B cell (primary cell): ENCODE measurements at regions not wholly inside any gene's neighbourhood (a gene's known extent, or its start where the extent isn't known, plus 50 kb on each side); places are given as distances from the start of the nearest gene placed in this dataset.

Experiments
- ATAC-seq: fragments of 200-7000 bp; cut with Tn5 transposase; one replicate; pipeline ENCODE4 v1.10.0; 2021; ENCODE audit warnings: low read depth, mild to moderate bottlenecking, moderate number of reproducible peaks, moderate library complexity
- CTCF ChIA-PET: fragments of 350-600 bp; sonication (Branson Sonifier 250); formaldehyde crosslinking; loops from one replicate; lab custom pipeline; 2021; ENCODE audit warnings: antibody characterized with exemption, inconsistent platforms; lab: Charles Lee
- POLR2A ChIA-PET: fragments of 350-600 bp; sonication (Branson Sonifier 250); formaldehyde crosslinking; loops from one replicate; lab custom pipeline; 2021; ENCODE audit warnings: antibody characterized with exemption; lab: Charles Lee
- DNase-seq: peaks from one replicate; pipeline ENCODE4 v3.0.0; 2013
- H2AFZ ChIP-seq: 2 replicates; pipeline ENCODE4 v1.6.1; 2012; ENCODE audit warnings: mild to moderate bottlenecking, low read depth, low read length; ENCODE audit not compliant: insufficient read depth, poor library complexity, severe bottlenecking
- H3K27ac ChIP-seq, 2 donors: 1 replicate in 1 of 2; 2 replicates in 1 of 2; pipeline ENCODE4 v1.5.1; 2012 to 2013; ENCODE audit warnings: low read length in 2 of 2, mild to moderate bottlenecking in 2 of 2, moderate library complexity in 1 of 2
- H3K27me3 ChIP-seq, 4 experiments: fragments of 200-600 bp in 1 of 4; sonication (generic) in 1 of 4; replicated peaks in 1 of 4; 1 replicate in 2 of 4; 2 replicates in 2 of 4; pipeline versions ENCODE4 v1.6.1 to v1.7.0; 2013 to 2016; ENCODE audit warnings: low read length in 3 of 4, mild to moderate bottlenecking in 2 of 4, mixed read lengths in 1 of 4, moderate library complexity in 1 of 4; ENCODE audit not compliant: insufficient read depth in 4 of 4, control insufficient read depth in 3 of 4; ENCODE audit errors: control extremely low read depth in 1 of 4
- H3K36me3 ChIP-seq, 2 experiments: replicated peaks in 1 of 2; 1 replicate in 1 of 2; 2 replicates in 1 of 2; pipeline versions ENCODE4 v1.6.1 to v1.7.1; 2013; ENCODE audit warnings: low read length in 1 of 2; ENCODE audit not compliant: insufficient read depth in 2 of 2, control insufficient read depth in 1 of 2; ENCODE audit errors: control extremely low read depth in 1 of 2, extremely low read depth in 1 of 2
- H3K4me1 ChIP-seq, 2 donors: fragments of 200-600 bp in 1 of 2; sonication (generic) in 1 of 2; 1 replicate in 1 of 2; 2 replicates in 1 of 2; pipeline versions ENCODE4 v1.5.1 to v1.6.1; 2013 to 2017; ENCODE audit warnings: low read length in 2 of 2; ENCODE audit not compliant: control insufficient read depth in 2 of 2, insufficient read depth in 2 of 2
- H3K4me2 ChIP-seq: replicated peaks from 2 replicates; pipeline ENCODE3; 2012; ENCODE audit warnings: mild to moderate bottlenecking, low read depth, low read length; ENCODE audit not compliant: poor library complexity, severe bottlenecking
- H3K4me3 ChIP-seq, 5 experiments: fragments of 200-600 bp in 1 of 5; sonication (generic) in 1 of 5; 1 replicate in 3 of 5; 2 replicates in 2 of 5; pipeline versions ENCODE4 v1.5.1 to v1.7.0; 2011 to 2016; ENCODE audit warnings: low read length in 4 of 5, mild to moderate bottlenecking in 4 of 5, low read depth in 2 of 5, control low read depth in 1 of 5, moderate library complexity in 1 of 5; ENCODE audit not compliant: insufficient read depth in 1 of 5; ENCODE audit errors: control extremely low read depth in 1 of 5, extremely low read depth in 1 of 5
- H3K79me2 ChIP-seq: fragments of 200-600 bp; sonication (generic); one replicate; pipeline ENCODE4 v1.6.0; 2016; ENCODE audit warnings: low read length; ENCODE audit not compliant: control insufficient read depth, insufficient read depth
- H3K9ac ChIP-seq: fragments of 200-600 bp; sonication (generic); 2 replicates; pipeline ENCODE4 v1.6.1; 2017; ENCODE audit warnings: mild to moderate bottlenecking, low read length, moderate library complexity
- H3K9me3 ChIP-seq, 3 donors: one replicate each; pipeline versions ENCODE4 v1.6.1 to v1.7.1; 2013; ENCODE audit warnings: low read length in 2 of 3; ENCODE audit not compliant: control insufficient read depth in 2 of 3, insufficient read depth in 1 of 3; ENCODE audit errors: control extremely low read depth in 1 of 3
- H4K20me1 ChIP-seq: 2 replicates; pipeline ENCODE4 v1.6.0; 2012; ENCODE audit warnings: mild to moderate bottlenecking, low read length; ENCODE audit not compliant: insufficient read depth, control insufficient read depth, poor library complexity, severe bottlenecking
- H3K27ac Mint-ChIP-seq: one replicate; pipeline ENCODE4 v1.8.0; 2021; ENCODE audit warnings: mixed read lengths
- H3K27me3 Mint-ChIP-seq: one replicate; pipeline ENCODE4 v1.8.0; 2021; ENCODE audit warnings: mixed read lengths
- H3K4me1 Mint-ChIP-seq: one replicate; pipeline ENCODE4 v1.8.0; 2021; ENCODE audit warnings: mixed read lengths
- H3K4me3 Mint-ChIP-seq: one replicate; pipeline ENCODE4 v1.8.0; 2021; ENCODE audit warnings: mixed read lengths
- H3K9me3 Mint-ChIP-seq: one replicate; pipeline ENCODE4 v1.8.0; 2022; ENCODE audit warnings: mixed read lengths; ENCODE audit not compliant: insufficient read depth
- CTCF ChIP-seq: fragments of 200-600 bp; IDR thresholded peaks from one replicate; pipeline ENCODE4 v1.8.0; 2022; ENCODE audit warnings: antibody characterized with exemption, mild to moderate bottlenecking
- EZH2 ChIP-seq: IDR thresholded peaks from 2 replicates; pipeline ENCODE4 v1.6.1; 2012; ENCODE audit warnings: borderline replicate concordance, low read depth, mild to moderate bottlenecking, moderate library complexity, low read length; ENCODE audit not compliant: insufficient read depth, poor library complexity, severe bottlenecking
- WGBS: methylation state at CpG from one replicate; pipeline ENCODE4 v1.1.5; 2013; ENCODE audit warnings: missing lambda C conversion rate; ENCODE audit not compliant: insufficient coverage; 5-methylcytosine and 5-hydroxymethylcytosine counted together
- intact Hi-C: fragments of 100-400 bp; cut with micrococcal nuclease; formaldehyde crosslinking; loops from one replicate; pipeline ENCODE4 v1.10.0; 2022

DNA sequence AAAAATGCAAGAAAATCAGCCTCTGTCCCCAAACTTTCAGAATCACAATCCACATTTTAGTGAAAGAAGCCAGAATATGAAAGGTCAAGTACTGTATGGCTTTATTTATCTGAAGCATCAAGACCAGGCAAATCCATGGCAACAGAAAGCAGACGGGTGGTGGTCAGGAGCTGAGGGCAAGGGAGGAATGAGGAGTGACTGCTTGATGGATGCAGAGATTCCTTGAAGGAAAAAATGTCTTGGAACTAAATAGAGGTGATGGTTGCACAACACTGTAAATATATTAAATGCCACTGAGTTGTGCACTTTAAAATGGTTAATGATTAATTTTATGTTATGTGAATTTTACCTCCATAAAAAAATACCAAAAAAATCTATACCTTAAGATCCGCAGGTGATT, 165.1 kb downstream of the GXYLT1 start:
- no peaks in the 10 kb centered on the region for H3K4me1 ChIP-seq
- no peaks in the 10 kb centered on the region for H3K9me3 Mint-ChIP-seq
- no peak for TF ChIP-seq EZH2
- no peak for TF ChIP-seq CTCF
- no peak overlapping the region for H3K27ac Mint-ChIP-seq
- H2AFZ ChIP-seq = no peak overlapping the region
- no peak overlapping the region for H3K4me2 ChIP-seq
- H3K4me3 Mint-ChIP-seq = no peak overlapping the region
- H3K79me2 ChIP-seq = no peaks in the 10 kb centered on the region
- intact Hi-C loops = no loop called here
- H4K20me1 ChIP-seq = no peaks in the 10 kb centered on the region
- no peak overlapping the region for H3K27ac ChIP-seq
- ChIA-PET CTCF (no interaction called here), POLR2A (no interaction called here)
- H3K9me3 ChIP-seq = no peaks in the 10 kb centered on the region
- DNase-seq = no peak
- no peak for ATAC-seq
- H3K4me3 ChIP-seq = no peak overlapping the region
- no peaks in the 10 kb centered on the region for H3K4me1 Mint-ChIP-seq
- no peak overlapping the region for H3K9ac ChIP-seq
- 86% methylated on average over 1 of the region's 2 CpGs for WGBS
- H3K27me3 Mint-ChIP-seq = peaks cover 25% of the 10 kb centered on the region
- H3K27me3 ChIP-seq = no peaks in the 10 kb centered on the region
- H3K36me3 ChIP-seq = no peaks in the 10 kb centered on the region

DNA sequence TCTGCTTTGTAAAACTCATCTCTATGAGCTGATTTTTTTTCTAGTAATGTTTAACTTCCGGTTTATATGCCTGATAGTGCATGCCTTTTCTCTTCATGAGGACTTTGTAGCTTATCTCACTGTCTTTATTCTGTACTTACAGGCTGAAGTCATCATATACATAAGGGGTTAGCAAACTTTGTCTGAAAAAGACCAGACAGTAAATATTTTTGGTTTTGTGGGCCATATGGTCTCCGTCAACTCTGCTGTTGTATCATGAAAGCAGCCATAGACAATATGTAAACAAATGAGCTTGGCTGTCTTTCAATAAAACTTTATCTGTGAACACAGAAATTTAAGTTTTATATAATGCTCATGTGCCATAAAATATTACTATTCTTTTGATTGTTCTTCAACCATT, 172.1 kb downstream of the GXYLT1 start:
- Histone ChIP-seq H3K4me2 (no peak overlapping the region), H2AFZ (no peak overlapping the region), H3K27ac (no peak overlapping the region), H3K9ac (no peak overlapping the region), H3K9me3 (no peaks in the 10 kb centered on the region), H4K20me1 (no peaks in the 10 kb centered on the region), H3K4me1 (no peaks in the 10 kb centered on the region), H3K79me2 (no peaks in the 10 kb centered on the region), H3K36me3 (no peaks in the 10 kb centered on the region), H3K4me3 (no peak overlapping the region), H3K27me3 (no peaks in the 10 kb centered on the region)
- TF ChIP-seq EZH2 (no peak), CTCF (no peak)
- Mint-ChIP-seq H3K27me3 (peaks cover 3% of the 10 kb centered on the region), H3K4me1 (no peaks in the 10 kb centered on the region), H3K9me3 (no peaks in the 10 kb centered on the region), H3K27ac (no peak overlapping the region), H3K4me3 (no peak overlapping the region)
- ChIA-PET POLR2A (no interaction called here), CTCF (no interaction called here)
- ATAC-seq = no peak
- intact Hi-C loops = no loop called here
- DNase-seq = no peak
- WGBS = no CpG with 5 or more reads among the region's 2 CpGs
